Esophagus squamous epithelium (tissue), 4 donors: ENCODE measurements at regions not wholly inside any gene's neighbourhood (a gene's known extent, or its start where the extent isn't known, plus 50 kb on each side); places are given as distances from the start of the nearest gene placed in this dataset.

Source experiments
- POLR2A ChIP-seq, 4 donors: fragments of 450-650 bp; IDR thresholded peaks; one replicate each; pipeline ENCODE4 v1.6.1; 2017; ENCODE audit warnings: antibody characterized with exemption in 4 of 4, mild to moderate bottlenecking in 4 of 4, moderate library complexity in 3 of 4
- TF ChIP-seq, protein P1 (sequence below), 6 experiments: fragments of 450-650 bp in 4 of 6; fragments of 200-600 bp in 2 of 6; sonication (generic) in 2 of 6; IDR thresholded peaks; one replicate each; pipeline ENCODE4 v1.5.1; 2016 to 2019; ENCODE audit warnings: antibody characterized with exemption in 6 of 6, mild to moderate bottlenecking in 4 of 6, moderate library complexity in 4 of 6

DNA sequence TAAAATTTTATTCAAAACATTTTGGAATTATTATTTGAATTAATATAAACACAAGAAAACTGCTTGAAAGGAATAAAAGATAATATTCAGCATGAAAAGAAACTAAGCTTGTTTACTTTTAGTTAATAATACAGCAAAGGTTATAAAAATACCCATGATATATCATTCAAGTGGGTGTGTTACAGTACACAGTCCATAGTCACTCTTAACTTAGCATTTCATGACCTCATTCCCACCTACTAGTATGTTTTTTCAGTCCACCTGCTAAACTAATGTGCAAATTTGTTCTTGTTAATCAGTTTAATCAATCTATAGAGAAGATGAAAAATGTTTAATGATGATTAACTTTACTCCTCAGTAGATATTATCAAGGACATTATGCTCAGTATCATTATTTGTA, 841.4 kb upstream of the EPHA7 start:
- TF ChIP-seq, protein P1, sequence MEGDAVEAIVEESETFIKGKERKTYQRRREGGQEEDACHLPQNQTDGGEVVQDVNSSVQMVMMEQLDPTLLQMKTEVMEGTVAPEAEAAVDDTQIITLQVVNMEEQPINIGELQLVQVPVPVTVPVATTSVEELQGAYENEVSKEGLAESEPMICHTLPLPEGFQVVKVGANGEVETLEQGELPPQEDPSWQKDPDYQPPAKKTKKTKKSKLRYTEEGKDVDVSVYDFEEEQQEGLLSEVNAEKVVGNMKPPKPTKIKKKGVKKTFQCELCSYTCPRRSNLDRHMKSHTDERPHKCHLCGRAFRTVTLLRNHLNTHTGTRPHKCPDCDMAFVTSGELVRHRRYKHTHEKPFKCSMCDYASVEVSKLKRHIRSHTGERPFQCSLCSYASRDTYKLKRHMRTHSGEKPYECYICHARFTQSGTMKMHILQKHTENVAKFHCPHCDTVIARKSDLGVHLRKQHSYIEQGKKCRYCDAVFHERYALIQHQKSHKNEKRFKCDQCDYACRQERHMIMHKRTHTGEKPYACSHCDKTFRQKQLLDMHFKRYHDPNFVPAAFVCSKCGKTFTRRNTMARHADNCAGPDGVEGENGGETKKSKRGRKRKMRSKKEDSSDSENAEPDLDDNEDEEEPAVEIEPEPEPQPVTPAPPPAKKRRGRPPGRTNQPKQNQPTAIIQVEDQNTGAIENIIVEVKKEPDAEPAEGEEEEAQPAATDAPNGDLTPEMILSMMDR (IDR thresholded peaks at IDR 0.05): no peak
- TF ChIP-seq POLR2A (IDR thresholded peaks at IDR 0.05): no peak
